Occipital lobe (tissue), 1 donor: ENCODE measurements at regions not wholly inside any gene's neighbourhood (a gene's known extent, or its start where the extent isn't known, plus 50 kb on each side); places are given as distances from the start of the nearest gene placed in this dataset.
A peak's percentile ranks its signal among the peaks of the same experiment; 100 is the strongest.

Experiments used
- DNase-seq: peaks from one replicate; lab custom pipeline; 2025; lab: John Stamatoyannopoulos, UW

DNA sequence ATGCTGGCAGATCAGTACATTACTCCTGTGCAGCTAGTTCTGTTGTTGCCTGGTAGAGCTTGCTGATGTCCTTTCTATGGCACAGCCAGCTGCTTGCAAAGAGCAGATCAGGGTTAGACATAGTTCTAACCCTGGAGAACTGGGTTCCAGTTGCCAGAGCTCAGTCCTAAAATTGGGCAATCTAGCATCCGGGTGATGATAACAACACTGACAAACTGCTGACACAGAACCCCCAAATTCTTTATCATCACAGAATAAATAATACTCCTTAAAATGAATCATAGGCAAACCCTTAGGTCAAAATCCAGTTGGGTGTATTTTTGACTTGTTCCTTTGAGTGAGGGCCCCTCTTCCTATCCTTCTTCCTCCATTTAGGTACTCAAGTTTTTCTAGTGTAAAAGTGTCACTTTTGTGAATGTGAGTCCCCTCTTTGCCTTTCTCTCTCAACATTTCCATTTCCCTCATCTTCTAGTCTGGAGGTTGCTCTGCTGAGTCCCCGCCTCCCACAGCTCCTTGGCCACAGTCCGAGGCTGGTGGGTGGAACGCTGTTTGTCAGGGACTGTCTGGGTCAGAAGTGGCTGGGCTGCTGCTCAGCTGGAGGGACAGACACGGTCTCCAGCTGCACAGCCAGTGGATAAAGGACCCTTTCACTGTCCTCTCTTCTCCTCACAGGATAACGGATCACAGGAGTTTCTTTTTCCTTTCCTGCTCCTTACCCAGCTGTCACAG, 93.6 kb upstream of the RASGEF1B start:
- DNase-seq = peak; percentile 62

DNA sequence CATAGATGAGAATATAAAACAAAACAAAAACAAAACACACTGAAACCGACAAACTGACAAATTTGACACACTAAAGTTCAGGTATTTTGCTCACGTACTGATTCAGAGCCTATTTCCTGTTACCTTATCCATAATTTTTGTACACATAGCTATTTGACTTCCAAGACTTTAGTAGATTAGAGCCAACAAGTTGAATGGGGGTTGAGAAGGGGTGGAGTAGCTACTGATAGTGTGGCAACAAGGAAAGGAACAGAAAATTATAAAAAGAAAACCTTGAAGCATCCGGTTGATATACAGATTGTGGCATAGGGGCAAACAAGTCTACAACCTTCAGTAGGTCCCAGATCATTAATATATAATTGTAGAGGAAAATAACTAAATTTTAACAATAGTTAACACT, 92.3 kb upstream of the RASGEF1B start:
- DNase-seq = no peak

DNA sequence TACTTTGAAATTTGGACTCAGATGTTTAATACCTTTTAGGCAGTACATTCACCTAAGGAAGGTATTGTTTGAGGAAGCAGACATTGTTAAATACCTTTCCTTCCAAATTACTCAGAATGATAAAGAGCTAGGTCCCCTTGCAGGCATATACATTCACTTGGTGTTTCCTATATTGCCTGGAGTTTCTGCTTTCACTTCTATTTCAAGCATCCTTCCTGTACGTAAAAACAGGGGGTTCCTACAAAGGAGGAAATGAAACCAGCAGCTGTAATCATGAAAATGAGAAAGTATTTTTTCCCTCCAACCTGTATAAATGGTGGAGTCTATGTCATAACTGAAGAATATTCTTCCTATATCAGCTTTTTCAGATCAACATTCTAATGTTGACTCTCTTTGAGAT, 90.4 kb upstream of the RASGEF1B start:
- no peak for DNase-seq

DNA sequence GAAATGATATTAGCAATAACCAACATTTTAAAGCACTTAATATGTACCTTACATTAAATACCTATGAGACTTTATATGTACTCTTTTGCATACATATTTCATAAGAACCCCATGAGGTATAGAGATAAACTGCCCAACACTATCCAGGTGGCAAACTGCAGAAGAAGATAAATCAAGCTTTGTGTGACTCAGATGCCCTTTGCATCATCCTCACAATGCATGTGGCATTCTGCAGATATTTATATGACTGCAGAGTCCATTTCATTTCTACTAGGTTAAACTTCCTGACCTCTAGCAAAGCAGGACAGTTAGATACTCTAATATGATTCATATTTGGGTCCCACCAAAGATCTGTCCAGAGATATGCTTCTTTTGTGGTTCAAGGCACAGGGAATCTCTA, 85.6 kb upstream of the RASGEF1B start:
- DNase-seq = no peak

DNA sequence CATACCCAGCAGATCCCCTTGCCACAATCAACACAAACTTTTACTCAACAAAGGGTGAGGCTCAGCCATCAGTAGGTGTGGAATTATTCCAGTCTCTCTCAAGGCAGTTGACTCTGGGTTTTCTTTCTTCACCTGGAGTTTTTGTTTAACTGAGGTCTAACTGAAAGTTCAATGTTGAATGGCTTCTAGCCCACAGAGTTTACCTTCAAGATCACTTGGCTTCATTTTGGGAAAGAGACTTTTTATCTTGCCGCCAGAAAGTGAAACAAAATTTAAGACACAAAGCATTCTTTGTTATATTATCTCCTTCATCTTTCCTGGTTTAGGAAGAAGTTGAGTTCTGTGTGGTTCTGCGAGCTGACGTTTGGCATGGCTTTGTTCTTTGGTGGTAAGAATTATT, 83.8 kb upstream of the RASGEF1B start:
- no peak for DNase-seq

DNA sequence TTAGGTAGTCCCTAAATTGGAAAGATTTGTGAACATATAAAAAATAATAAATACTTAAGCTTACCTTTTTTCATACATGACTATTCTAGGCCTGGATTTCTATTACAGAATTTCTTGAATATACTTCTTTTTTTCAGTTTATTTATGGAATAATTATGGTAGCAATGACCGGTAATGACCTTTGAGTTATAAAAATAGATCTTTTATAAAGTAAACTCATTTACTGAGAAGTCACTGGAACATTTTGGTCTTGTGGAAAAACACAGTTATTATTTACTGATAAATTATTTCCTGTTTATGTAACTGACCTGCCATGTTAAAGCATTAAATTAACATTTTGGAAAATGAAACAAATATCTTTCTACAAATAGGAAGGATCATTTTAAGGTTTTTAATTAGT, 80.4 kb upstream of the RASGEF1B start:
- no peak for DNase-seq

DNA sequence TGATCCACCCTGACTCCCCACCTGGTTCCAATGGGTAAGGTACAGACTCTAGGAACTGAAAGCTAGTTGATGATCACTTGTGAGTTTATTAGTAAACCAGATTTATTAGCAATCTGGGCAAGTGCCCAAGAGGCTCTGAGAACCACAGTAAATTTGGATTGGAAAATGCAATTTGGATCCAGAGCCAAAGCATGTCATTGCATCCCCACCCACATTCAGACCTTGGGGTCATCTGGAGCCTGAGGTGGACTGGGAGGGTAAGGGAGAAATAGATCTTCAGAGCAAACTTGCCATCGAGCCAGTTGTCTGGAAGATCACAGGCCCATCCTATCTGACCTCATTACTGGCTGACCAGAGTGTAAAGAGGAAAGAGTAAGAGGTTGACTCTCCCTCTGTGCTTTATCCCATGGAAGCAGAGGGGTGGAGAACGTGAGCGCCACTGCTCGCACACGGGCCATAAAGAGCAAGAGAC, 78.7 kb upstream of the RASGEF1B start:
- DNase-seq = no peak

DNA sequence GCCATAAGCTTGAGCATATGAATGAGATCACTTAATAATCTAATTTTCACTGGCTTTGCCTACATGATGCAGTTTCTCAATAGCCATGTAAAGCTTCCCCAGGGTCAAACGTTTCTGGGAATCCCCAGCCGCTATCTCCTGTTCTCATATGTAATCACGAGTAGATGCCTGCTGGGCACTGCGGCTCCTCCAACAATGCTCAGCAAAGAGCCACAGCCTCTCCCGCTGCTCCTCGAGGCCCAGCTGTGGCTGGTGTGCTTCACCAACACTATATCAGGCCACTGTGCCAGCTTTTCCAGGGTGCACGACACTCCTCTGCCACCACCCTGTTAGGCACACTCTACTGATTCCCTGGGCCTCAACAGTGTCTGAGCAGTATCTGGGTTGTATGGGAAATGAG, 78.3 kb upstream of the RASGEF1B start:
- no peak for DNase-seq

DNA sequence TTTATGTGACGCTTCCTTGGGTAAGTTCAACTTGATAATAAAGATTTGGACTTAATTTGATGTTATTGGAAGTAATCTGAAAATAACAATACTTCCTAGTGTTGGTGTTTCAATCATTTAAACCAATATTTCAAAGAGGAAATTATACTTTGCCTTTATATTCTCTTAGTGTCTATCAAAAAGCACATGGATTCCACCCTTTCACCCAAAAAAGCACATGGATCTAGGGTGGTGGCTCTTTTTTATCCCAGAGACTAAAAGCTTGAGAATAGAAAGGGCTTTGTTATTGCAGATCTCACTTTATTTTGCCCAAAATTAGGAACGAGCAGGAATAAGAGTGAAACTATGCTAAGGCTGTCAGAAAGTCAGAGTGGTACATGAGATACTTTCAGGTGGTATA, 75.1 kb upstream of the RASGEF1B start:
- no peak for DNase-seq

DNA sequence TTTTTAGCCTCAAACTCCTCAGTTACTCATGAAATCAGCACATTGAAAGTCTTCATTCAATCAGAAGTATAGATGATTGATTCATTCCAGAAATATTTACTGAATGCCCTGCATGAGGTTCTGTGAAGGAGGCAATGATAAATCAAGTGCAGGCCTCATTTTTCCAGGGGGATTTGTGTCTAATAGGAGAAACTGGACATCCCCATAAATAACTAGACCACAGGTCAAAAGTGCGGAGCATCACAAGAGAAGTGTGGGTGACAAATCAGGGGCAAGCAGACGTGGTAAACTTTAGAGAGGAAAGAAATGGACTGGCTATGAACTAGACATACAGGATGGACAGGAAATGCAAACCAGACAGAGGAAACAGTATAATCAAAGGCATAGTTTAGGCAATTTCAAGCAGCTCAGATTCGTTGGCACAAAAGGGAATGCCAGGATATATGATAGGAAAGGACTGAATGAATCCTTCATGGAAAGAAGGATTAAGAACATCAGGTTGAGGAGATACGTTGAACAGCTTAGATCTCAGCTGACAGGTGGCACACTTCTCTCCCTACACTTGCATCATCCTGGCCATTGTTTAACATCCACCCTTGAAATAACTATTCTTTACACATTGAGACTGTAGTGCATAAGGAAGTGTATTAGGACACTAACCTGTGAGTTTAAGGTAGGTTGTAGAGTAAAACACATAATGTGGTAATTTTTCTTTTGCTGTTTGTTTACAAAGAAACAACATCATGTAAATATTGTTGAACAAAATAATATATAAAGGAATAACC, 69.6 kb upstream of the RASGEF1B start:
- no peak for DNase-seq

DNA sequence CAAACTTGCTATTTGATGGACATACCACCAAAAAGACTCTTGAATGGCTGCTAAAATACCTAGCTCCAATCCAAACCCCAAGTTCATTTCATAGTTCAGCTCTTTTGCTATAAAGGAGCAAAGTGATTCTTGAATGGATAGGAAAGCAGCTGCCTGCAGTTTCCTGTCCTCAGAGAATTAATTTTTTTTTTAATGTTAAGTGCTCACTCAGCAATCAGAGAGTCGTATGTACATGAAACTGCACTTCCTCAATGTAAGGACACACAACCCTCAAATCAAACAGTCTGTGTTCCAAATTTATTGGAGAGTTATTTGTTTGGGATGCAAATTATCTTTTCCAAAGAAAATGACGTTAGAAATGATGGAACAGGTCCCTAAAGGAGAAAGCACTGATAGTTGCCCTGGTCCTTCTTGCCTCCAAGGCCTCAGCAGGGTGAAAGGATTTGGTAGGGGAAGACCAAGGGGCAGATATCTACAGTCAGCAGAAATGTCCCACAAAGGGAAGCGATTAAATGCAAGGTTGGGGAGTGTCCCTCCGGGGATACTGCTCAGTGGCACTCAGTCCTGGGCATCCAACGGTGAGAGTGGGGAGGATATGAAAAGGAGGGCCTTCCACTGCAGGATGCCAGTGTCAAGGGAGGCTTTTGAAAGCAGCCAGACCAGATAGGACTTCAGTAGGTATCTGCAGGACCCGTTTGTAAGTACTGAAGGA, 67.2 kb upstream of the RASGEF1B start:
- DNase-seq = no peak

DNA sequence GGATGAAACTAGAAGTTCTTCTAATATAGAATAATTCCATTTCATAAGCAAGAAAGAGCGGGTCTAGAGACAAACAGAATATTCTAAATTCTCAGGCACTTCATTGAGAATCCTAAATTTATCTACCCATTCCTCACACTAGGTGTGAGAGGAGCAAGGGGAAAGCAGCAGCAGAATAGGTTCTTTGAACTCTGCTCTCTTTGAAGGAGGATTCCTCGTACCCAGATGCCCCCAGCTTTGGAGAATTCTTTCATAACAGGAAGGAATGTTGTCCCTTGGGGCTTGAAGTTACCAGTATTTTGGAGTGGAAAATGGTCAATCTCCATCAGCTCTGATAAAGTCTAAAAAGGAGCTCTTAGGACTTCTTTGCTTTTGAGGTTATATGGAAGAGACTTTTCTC, 59.7 kb upstream of the RASGEF1B start:
- DNase-seq = no peak

DNA sequence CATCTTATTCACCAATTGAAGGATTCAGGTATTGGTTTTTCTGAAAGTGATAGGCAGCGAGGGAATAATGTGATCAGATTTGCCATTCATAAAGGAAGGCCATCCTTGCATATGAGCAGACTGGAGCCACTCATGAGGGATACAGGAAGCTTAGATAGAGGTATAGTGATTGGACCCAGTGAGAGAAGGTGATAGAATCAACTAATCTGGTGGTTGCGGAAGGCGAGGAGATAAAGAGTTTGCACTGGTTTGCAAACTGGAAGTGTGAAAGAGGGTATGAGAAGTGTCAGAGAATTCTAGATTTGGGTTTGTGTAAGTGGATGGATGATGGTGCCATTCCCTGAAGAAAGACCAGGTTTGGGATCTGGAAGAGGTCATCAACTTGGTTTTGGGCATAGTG, 57.3 kb upstream of the RASGEF1B start:
- DNase-seq = no peak

DNA sequence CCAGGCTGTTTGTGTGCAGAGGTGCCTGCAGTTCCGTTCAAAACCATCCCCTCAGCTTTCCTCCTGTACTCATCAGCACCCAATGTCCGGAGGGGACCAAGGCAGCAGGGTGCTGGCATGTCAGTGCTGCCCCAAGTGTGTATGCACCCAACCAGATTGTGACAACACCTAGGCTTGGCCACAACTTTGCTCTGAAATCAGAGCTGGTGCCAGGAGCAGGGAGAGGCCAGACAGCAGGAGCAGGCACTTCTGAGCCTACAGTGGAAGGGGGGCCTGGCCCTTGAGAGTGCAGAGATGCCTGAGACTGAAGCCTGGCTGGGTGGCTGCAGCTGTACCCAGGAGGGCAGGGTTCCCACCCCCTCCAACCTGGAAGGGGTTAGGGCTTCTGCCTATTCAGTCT, 56.5 kb upstream of the RASGEF1B start:
- DNase-seq = no peak

DNA sequence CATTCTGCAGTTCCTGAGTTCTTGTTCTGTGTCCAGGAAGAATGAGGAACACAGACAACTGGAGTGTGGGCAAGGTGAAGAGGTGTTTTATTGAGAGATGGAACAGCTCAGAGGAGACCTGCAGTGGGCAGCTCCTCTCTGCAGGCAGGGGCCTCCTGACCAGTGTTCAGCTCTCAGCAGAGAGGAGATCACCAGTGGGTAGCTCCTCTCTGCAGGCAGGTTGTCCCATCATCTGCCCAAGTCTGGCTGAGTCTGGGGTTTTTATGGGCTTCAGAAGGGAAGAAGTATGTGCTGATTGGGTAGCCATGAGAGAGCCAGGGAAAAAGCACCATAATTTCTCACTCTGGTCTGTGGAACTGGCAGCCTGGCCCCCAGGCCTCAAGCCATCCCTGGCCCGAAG, 56.0 kb upstream of the RASGEF1B start:
- no peak for DNase-seq

DNA sequence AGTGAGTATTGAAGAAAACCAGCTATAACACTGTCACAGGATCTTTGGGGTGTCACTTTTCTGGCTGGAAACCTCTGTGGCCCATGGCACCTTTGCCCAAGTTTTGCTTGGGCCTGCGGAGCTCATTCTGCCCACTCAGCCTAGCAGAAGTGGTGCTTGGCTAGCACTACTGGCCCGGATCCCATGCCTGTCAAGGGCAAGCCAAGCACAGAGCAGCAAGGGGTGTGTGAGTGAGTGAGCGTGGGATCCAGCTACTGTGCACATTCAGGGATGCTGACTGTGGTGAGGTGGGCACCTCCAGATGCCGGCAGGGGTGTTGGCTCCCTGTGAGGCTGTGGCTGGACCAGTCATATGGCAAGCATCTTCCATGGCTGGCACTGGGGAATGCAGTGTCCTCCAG, 55.4 kb upstream of the RASGEF1B start:
- no peak for DNase-seq

DNA sequence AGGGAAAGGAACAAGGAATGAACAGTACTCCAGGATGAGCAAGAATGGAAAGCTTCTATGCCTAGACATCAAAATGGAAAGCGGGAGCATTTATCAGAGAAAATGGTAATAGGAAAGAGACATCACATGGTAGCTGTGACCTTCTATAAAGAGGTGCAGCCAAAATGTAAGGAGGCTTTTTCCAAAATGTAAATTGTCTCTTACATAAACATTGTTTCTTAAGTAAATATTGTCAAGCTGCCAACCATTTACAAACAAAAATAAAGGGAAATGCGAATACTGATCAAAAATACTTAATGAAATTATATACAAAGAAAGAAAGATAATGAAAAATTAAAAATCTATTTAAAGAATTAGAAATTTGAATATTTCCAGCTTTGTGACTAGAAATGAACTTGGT, 55.0 kb upstream of the RASGEF1B start:
- DNase-seq = no peak

DNA sequence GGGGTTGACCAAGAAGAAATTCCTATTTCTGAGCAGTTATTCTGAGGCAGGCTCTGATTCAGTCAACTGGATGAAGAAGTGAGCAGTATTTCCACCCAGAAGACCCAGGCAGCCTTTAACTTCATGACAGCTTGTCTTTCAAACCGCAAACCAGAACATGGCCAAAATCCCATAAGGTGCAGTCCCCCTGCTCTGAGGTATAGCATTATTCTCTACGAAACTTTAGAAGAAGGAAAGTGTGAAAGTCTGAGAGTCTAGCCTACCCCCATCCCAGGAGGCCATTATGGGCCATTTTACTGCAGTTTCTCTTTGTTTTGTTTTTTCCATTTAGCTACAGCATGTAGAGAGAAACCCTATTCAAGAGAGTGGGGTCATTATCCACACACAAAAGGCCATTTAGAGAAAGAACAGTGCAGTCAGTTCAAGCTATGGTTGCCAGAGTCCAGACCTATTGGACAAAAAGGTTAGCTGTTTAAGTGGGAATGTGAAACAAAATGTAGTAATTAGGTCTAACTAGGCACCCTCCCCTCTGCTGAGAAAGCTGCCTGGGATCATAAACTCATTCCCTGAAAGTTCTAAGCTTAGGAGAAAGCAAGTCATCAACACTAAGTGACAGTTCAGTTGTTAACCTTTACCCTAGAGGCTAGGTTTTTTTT, 52.1 kb upstream of the RASGEF1B start:
- no peak for DNase-seq

DNA sequence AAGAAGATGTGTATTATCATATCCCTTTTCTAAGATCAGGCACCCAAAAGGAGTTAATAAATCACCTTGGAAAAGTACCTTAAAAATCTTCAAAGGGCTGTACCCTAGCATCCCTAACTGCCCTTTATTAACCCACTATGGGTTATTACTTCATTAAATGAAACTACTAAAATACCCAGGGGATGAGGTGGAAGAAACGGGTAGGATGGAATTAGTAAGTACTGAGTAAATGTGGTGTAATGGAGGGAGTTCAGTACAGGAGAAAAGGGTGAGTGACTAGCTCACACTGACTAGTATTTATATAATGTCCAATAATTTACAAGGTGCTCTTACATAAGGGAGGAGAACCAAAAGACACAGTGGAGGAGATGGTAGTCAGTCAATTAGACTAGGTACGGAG, 51.0 kb upstream of the RASGEF1B start:
- DNase-seq = no peak

DNA sequence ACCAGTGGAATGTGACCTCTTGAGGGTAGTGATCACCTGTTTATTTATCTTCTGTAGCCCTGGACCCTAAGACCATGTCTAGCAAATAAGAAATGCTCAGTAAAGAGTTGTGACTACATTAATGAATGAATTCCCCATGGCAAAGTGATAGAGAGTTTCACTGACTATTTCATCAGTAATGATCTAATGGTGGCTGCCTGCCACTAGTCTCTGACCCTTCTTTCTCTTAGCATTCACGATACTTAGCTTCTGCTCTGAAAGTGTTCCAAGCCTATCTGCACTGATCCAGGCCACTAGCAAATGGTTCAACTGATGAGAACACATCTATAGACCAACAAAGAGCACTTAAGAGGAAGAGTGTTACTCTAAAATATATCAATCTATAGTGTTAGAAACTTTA, 50.0 kb upstream of the RASGEF1B start:
- DNase-seq = no peak
